ENCODE measurements at regions not wholly inside any gene's neighbourhood (a gene's known extent, or its start where the extent isn't known, plus 50 kb on each side); places are given as distances from the start of the nearest gene placed in this dataset.
"Not testable (repeated sequence)": the region's sequence is repeated elsewhere in the genome, so short reads cannot be mapped to it uniquely, and the experiment has no call there.

DNA sequence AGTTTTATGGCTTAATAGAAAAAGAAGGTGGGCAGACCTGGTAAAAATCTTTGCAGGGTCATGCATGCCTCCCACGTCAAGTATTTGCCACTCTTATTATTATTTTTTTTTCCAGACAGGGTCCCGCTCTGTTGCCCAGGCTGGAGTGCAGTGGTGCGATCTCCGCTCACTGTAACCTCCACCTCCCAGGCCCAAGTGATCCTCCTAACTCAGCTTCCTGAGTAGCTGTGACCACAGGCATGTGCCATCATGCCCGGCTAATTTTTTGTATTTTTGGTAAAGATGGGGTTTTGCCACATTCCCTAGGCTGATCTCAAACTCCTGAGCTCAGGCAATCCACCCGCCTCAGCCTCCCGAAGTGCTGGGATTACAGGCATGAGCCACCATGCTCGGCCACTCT is 55.7 kb upstream of the ATXN3L start:
- TF ChIP-seq, protein P1, sequence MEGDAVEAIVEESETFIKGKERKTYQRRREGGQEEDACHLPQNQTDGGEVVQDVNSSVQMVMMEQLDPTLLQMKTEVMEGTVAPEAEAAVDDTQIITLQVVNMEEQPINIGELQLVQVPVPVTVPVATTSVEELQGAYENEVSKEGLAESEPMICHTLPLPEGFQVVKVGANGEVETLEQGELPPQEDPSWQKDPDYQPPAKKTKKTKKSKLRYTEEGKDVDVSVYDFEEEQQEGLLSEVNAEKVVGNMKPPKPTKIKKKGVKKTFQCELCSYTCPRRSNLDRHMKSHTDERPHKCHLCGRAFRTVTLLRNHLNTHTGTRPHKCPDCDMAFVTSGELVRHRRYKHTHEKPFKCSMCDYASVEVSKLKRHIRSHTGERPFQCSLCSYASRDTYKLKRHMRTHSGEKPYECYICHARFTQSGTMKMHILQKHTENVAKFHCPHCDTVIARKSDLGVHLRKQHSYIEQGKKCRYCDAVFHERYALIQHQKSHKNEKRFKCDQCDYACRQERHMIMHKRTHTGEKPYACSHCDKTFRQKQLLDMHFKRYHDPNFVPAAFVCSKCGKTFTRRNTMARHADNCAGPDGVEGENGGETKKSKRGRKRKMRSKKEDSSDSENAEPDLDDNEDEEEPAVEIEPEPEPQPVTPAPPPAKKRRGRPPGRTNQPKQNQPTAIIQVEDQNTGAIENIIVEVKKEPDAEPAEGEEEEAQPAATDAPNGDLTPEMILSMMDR (conservative IDR thresholded peaks at IDR 0.05 in 1 of 2, IDR thresholded peaks at IDR 0.05 in 1 of 2; ENCODE audit: low read depth in 1 of 2, low read length in 2 of 2) = not testable (repeated sequence)
- TF ChIP-seq EZH2 (IDR thresholded peaks at IDR 0.05; ENCODE audit: low read length, missing control alignments) = not testable (repeated sequence)
